ENCODE measurements at regions not wholly inside any gene's neighbourhood (a gene's known extent, or its start where the extent isn't known, plus 50 kb on each side); places are given as distances from the start of the nearest gene placed in this dataset.

- no peak for DNase-seq
Observed at GRCh38 chr6:98574984-98575383, 259.4 kb upstream of the POU3F2 start.

GRCh38 chr6:98576791-98577190, 257.6 kb upstream of the POU3F2 start:
- DNase-seq = no peak

GRCh38 chr6:98578016-98578415, 256.4 kb upstream of the POU3F2 start:
- DNase-seq = no peak

GRCh38 chr6:98579079-98579478, 255.3 kb upstream of the POU3F2 start:
- no peak for DNase-seq

GRCh38 chr6:98579941-98580340, 254.4 kb upstream of the POU3F2 start:
- no peak for DNase-seq

- DNase-seq = no peak
Observed at GRCh38 chr6:98581705-98582104, 252.7 kb upstream of the POU3F2 start.

GRCh38 chr6:98583506-98583905, 250.9 kb upstream of the POU3F2 start:
- no peak for DNase-seq

GRCh38 chr6:98586163-98586562, 248.2 kb upstream of the POU3F2 start:
- no peak for DNase-seq

GRCh38 chr6:98587555-98587954, 246.8 kb upstream of the POU3F2 start:
- DNase-seq = no peak

- no peak for DNase-seq
Observed at GRCh38 chr6:98589536-98589935, 244.8 kb upstream of the POU3F2 start.

GRCh38 chr6:98590136-98590681, 244.2 kb upstream of the POU3F2 start:
- DNase-seq = no peak

- DNase-seq = no peak
Observed at GRCh38 chr6:98590997-98591396, 243.4 kb upstream of the POU3F2 start.

GRCh38 chr6:98593676-98594075, 240.7 kb upstream of the POU3F2 start:
- DNase-seq = no peak

GRCh38 chr6:98601716-98602115, 232.7 kb upstream of the POU3F2 start:
- no peak for DNase-seq

GRCh38 chr6:98605705-98606104, 228.7 kb upstream of the POU3F2 start:
- no peak for DNase-seq

GRCh38 chr6:98627129-98627775, 207.1 kb upstream of the POU3F2 start:
- DNase-seq = no peak

- DNase-seq = no peak
Observed at GRCh38 chr6:98633886-98634285, 200.5 kb upstream of the POU3F2 start.

GRCh38 chr6:98634569-98634968, 199.8 kb upstream of the POU3F2 start:
- no peak for DNase-seq

- DNase-seq = no peak
Observed at GRCh38 chr6:98635191-98635590, 199.2 kb upstream of the POU3F2 start.

- no peak for DNase-seq
Observed at GRCh38 chr6:98636941-98637340, 197.4 kb upstream of the POU3F2 start.

GRCh38 chr6:98639089-98639635, 195.2 kb upstream of the POU3F2 start:
- no peak for DNase-seq

GRCh38 chr6:98640366-98640765, 194.0 kb upstream of the POU3F2 start:
- DNase-seq = no peak

- DNase-seq = no peak
Observed at GRCh38 chr6:98641949-98642719, 192.2 kb upstream of the POU3F2 start.

GRCh38 chr6:98644063-98644462, 190.3 kb upstream of the POU3F2 start:
- no peak for DNase-seq
